HG02973 (cell line): ENCODE measurements at regions not wholly inside any gene's neighbourhood (a gene's known extent, or its start where the extent isn't known, plus 50 kb on each side); places are given as distances from the start of the nearest gene placed in this dataset.

Experiments
- ATAC-seq: cut with Tn5 transposase; IDR thresholded peaks from one replicate; pipeline ENCODE4 v1.9.1; 2021; ENCODE audit warnings: moderate library complexity; ENCODE audit not compliant: unreplicated experiment

DNA sequence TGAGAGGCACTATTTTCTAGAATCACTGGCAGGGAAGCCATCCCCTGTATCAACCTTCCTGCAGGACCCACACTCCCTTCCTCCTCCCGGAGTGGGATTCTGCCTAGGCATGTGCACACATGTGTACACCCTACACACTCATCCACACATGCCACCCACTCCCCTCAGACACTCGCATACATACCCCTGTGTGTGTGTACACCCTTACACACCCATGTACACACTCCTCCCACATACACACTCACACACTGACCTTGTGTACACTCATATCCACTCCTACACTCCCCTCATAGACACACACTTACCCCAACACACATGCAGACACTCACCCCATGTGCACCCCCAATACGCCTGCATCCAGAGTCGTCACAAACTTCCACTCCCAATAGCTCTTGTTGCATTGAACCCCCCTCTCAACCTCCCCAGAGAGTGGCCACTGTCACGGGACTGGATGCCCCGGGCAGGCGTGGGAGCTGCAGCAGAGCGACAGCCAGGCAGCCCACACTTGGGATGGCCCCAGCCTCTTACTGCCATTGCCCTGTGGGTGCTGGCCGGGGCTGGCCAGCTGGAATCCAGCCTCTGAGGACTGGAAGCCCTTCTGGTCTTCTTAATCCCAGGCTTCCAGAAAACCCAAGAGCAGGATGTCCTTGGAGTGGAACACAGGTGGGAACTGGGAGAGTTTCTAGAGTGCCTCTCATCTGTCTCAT, 251.0 kb downstream of the LOXHD1 start:
- ATAC-seq, result no peak

DNA sequence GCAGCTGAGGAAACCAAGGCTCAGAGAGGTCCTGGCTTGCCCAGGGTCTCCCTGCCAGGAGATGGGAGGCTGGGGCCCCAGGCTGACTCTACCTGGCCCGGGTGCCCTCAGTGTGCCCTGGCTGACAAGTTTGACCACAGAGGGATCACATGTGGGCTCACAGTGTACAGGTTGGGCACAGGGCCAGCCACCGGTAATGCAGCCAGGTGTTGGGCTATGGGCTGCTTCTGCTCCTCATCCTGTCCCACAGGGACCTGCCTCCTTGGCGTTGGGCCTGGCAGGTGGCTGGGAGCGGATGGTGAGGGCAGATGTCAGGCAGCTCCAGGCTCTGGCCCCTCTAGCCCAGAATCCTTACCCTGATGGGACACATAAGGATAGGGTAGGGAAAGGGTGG, 250.5 kb downstream of the LOXHD1 start:
- ATAC-seq, result no peak

DNA sequence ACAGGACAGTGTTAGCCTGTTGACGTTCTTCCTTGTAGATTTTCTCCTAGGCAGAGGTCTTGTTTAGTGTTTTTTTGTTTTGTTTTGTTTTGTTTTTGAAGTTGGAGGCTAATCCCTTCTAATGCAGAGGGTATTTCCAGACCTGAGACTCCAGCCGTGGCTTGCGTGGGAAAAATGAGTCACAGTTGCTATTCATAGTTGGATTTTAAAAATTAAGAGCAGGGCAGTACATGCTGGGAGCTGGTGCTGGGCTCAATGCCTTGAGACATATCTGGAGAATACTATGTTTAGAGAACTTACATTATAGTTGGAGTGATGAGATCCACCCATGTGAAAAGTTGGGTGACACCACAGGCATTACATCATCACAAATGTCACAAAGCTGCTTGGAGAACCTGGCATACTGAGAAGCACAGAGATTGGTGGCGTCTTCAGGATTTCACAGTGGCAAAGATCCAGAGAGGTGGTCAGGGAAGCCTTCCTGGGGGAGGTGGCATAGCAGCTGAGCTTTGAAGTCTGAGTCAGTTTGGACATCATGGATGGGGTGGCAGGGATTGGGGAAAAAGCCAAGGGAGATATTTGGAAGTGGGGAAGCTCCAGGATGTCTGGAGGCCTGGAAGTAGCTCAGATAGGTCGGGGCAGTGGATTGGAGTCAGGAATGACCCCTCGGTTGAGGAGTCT, 249.4 kb downstream of the LOXHD1 start:
- no peak for ATAC-seq

DNA sequence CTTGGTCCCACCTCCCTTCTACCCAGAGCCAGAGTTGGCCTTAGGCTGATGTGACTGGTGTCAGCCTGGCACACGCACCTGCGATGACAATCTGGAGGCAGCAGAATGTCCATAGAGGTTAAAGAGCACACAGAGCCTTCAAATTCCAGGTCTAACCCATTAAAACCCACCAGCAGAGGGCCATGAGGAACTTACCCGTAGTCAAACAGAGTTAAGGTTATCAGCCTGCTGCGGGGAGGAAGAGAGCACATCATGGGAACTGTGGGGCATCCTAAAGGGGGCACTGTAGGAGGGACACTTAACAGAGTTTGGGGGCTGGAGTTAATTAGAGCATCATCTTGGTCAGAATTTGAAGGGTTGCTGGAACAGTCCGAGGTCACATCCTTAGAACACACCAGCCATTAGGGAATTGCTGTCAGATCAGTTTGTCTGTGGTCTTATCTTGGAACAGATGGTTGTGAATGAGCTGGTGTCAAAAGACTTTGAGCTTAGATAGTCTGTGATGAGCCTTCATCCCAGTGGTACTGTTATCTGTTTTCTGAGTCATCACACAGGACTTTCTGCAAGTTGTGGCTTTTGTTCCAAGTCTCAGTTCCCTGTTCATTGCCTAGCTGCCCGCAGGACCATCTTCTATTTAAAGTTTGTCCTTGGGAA, 248.6 kb downstream of the LOXHD1 start:
- ATAC-seq, result no peak

DNA sequence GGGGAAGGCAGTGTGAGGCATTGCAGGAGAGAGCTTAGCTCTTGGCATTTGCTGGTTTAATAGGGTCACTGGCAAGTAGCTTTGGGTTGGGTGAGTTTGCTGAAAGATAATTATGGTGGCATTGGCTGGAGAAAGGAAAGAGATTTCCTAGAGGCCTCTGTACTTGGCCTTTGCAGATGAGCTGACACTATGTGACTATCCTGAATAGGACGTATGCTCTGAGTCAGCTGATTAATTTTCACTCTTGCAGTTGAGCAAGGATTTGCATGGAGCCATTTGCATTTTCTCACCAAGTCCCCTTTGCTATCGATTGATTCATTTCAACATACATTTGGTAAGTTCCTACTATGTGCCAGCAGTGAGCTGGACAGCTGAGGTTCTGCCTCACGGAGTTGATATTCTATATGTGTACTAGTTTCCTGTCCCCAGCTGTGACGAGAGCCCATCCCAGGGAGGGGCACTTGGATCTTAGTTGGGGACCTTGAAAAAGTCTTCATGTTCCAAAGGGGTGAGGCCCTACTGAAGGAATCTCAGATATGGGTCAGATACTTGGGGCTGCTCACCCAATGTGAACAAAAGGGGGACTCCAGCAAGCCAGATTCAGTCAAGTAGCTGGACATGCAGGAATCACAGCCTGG, 245.7 kb downstream of the LOXHD1 start:
- ATAC-seq, result no peak

DNA sequence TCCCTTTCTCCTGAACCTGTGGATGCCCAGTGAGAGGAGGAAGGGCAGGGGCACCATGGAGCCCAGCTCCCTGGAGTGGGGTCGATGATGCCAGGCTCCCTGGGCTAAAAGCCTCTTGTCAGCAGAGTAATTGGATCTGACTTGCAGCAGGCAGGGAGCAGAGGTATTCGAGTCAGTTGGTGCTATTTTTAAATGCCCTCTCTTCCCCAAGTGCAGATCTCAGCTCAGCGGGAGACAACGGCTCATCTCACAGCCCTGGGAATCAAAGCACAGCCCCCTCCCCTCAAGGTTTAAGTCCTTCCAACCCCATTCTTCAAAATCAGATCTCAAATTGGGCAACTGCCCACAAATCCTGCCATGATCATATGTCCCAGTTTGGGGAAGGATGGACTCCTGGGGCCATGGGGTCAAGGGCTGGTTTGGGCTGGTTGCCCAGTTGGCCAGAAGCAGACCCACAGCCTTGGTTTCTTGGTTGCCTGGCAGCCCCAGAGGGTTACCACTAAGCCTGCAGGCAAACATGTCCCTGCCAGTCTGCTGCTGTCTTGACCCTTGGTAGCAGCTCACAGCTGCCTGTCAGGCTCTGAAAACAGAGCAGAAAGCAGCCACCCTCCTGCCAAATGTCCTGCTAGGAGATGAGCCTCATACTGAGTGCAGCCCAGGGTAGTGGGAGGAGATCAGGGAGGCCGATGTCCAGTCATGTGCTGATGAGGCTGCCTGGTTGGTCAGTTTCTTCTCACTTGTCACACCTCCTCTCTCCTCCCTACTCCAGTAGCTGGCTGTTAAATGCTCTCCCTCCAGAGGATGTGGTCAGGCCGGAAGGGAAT, 244.9 kb downstream of the LOXHD1 start:
- no peak for ATAC-seq

DNA sequence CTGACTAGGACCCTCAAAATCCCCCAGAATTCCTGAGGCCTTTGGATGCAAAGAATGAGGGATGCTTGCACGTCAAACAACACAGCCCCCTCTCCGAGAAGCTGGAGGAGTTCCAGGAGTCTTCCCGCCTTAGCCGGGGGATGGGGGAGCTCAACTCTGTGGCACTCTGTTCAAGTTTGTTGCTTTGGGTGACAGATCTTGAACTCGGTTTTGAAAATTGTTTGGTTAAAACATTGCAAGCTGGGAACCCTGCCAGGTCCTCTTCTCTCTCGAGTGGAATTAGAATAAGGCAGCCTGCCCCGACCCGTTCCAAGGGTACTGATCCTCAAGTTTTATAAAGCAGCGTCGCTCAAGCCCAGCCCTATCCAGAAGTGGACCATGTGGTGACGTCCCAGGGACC, 244.1 kb downstream of the LOXHD1 start:
- ATAC-seq, result no peak

DNA sequence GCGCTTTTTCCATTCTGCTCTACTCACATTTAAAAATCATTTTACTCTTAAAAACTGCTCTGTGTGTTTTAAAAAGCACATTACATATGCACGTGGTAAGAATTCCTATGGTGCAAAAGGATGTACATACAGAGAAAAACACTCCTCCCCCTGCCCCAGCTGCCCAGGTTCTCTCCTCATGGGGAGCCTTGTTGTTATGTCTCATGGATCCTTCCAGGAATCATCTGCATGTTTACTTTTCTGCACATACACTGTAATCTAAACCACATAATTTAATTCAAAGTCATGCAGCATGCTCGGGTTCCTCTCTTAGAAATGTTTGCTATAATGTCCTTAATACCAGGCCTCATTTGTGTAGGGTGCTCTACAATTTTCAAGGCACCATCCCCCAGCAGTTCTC, 243.3 kb downstream of the LOXHD1 start:
- ATAC-seq, result no peak

DNA sequence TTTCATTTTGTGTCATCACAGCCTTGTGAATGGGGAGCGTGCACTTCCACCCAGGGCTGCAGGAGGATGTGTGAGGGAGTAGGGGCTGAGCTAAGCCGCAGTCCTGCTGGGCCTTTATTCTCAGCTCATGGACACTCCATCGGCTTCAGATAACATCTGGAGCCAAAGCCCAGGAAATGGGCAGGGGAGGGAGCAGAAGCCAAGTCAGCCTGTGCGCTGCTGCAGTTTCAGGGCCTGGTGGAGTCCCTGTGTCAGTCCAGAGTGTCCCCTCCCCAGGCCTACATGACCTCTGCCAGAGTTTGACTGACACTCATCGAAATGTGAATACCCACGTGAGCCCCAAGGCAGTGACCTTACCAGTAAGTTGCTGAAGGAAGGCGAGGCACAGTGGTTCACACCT, 242.2 kb downstream of the LOXHD1 start:
- ATAC-seq, result no peak

DNA sequence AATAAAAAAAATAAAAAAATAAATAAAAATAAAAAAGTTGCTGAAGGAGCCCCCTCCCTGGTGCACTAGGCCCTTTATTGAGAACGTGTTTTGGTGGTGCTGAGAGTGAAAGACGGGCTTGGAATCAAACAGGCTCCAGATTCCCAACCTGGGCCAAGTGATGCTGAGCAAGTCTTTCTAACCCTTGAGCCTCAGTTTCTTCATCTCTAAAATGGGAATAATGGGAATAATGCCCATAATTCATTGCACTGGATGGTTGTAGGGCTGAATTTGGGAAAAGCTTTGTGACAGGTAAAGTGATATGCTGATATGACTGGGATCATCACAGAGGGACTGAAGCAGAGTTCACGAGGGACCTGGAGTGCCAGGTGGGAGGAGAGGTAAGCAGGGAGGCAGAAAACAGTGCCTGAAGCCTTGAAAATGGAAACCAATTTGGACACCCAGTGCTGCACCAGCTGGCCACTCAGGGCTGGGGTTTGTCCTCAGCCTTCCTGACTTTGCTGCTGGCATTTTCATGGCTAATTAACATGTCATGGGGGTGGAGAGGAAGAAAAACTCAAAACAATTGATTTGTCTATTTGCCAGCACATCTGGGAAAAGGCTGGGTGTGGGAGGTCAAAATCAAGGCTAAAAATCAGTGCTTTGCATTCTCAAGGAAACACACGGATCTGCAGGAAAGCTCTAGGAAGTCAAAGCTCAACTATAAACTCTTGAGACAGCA, 241.3 kb downstream of the LOXHD1 start:
- no peak for ATAC-seq

DNA sequence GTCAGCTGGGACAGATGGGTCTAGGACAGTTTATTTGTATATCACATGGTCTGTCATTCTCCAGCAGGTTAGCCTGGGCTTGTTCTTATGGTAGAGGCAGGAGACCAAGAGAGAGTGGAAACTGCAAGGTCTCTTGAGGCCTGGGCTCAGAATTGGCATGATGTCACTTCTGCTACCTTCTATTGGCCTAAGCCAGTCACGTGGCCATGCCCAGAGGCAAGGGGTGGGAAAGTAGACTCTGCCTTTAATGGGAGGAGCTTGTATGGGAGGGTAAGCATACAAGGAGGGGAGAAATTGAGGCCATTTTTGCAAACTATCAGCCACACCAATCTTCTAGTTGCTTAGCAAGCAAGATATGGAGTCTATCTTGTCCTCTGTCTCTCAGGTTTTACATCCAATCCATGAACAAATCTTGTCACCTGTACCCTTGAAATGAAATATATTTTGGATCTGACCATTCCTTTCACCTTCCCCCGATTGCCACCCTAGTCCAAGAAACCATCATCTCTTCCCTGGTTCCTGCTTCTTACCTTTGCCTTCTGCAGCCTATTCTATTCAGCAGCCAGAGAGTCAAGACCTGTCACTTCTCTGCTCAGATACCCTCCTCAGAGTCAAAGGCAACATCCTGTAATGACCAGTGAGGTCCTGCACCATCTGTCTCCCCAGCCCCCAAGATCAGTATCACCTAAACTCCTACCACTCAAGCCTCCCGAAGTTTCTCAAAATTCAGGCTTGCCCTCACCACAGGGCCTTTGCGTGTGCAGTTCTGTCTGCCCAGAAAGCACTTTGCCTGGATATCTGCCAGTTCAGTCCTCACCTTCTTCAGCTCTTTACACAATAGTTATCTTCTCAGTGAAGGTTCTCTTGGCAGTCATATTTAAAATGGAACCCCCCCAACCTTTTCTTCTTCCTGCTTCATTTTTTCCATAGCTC, 240.0 kb downstream of the LOXHD1 start:
- ATAC-seq, result no peak

DNA sequence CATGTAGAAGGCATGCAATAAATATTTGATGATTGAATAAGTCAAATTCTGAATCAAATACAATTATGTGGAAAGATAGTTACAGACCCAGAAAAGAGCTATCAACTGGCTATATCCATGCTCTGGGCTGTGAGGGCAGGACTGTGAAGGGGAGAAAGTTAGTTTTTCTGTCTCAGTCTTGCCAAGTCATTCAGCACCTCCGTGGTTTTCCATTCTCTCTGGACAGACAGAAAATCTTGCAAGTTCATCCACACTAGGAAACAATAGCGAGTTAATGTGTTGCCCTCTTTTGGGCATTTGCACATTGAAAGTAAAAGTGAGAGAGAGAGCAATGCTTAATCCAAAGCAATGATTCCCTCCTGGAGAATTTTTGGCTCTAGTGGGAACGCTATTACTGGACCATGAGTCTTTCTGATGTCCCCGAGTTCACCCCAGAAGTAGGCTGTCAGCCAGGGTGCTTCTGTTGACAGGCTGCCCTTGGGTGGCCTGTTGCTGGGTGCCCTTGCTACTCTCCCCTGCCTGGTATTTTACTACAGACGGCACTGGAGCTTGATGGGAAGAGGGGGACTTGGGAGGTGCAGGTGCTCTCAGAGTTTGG, 238.3 kb downstream of the LOXHD1 start:
- ATAC-seq, result no peak

DNA sequence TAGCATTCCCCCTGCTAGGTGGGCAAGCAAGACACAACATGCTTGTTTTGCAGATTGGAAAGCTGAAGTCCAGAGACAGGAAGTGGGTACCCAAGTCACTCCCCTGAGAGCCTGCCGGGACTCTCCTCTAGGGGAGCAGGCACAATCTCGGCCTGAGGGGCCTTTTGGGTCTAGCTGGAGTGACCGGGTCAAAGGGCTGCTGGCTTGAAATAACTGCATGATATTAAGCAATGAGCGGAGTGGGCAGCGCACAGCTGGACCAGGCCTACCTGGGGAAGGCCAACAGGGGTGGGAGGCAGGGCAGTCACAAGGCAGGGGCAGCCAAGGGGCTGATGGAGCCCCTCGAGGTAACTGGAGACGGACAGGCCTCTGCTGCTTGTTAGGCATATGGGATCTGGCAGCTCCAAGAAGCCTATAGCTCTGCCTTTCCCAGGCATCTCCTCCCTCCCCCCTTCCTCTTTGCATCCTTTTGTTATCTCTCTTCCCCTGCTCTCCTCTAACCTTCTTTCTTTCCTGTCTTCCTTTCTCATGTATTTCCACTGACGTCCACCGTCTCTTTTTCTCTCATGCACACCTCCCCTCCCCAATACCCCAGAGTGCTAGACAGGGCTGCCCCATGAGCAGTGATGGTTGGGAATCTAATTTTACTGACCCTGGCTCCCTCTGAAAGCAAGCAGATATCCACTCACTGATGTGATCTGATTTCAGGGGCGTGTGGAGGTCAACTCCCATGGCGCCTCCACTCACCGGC, 237.5 kb downstream of the LOXHD1 start:
- ATAC-seq, result no peak

DNA sequence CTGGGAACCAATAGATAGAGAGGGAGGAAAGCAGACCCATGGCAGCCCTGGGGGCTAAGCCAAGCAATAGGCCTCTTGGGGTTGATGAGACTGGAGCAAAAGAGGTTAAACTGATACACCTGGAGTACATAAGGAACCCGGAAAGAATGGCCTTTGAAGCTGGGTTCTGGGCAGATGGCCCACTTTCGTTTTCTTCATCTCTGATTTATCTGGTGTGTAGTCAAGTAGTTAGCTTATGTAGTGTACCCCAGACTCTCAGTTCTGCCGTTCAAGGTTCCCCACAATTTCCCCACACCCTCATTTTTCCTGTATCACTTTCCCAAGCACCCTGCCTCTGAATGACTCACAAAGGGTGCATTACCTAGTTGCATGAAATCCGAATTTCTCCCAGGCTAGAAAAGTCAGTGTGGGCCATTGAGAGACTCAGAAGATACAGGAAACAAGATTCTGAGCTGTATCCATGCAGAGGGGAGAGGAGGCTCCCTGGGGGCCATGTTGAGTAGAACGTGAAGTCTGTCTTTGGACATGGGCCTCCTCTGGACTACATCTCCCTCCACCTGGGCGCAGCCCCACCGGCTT, 235.0 kb downstream of the LOXHD1 start:
- no peak for ATAC-seq

DNA sequence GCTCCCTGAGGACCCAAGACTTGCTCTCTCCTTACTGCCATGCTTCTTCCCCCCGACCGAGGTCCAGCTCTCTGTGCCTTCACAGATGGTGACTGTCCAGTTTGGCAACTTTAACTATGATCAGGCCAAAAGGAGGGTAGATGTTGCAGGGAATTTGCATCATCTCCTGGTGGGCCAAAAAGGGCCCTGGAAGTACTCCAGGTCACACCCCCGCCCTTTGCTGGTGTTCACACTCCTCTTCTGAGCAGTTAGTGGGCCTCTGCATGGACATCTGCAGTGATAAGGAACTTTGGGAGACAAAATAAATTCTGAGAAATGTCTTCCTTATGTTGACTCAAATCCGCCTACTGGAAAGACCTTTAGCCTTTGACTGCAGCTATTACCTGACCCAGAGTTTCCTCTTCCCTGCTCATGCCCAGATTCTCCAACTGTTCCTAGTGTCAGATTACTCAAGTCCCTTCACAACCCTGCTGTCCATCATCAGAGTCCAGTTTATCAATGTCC, 234.4 kb downstream of the LOXHD1 start:
- no peak for ATAC-seq

DNA sequence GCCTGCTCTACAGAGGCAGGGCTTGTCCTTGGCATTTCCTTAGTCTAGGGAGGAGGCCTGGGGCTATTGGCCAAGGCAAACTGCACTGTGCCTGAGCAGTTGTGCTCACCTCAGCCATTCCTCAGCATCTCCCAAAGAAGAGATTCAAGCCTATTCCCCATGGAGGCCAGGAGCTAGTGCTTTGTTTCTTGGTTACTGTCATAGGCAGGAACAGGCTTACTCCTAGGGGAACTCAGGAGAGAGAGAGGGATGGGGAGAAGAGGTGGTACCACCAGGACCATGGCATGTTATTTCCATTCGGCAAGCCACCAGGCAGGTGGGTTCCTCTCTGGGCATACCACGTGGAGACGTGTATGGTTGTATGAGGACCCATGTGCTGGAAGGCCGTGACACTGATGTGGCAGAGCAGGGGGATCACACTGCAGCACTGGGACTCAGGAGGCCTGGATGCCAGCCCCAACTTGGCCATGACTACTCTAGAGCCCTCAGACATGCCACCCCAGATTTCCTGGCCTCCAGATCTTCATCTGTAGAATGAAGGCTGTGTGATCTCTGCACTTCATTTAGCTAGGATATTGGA, 233.7 kb downstream of the LOXHD1 start:
- ATAC-seq, result no peak

DNA sequence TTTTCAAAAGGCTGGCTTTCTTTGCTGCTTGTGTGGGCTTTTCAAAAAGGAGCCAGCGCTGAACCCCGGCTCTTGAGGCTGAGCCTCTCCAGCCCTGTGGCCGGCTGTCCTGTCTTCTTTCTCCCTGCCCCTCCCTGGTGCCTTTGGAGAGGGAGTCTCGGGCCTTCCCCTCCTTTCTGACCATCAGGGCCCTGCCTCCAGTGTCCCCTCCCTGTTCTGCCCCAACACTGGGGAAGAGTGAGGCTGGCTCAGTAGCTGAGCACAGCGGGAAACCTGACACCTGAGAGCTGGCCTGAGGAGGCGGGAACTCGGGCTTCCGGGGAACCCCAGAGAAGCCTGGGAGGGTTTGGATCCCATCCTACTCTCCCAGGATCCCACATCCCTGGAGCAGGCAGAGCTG, 232.1 kb downstream of the LOXHD1 start:
- no peak for ATAC-seq
